Suppressor macrophage treated with lipopolysaccharide for 1 hour (primary cell): ENCODE measurements at regions not wholly inside any gene's neighbourhood (a gene's known extent, or its start where the extent isn't known, plus 50 kb on each side); places are given as distances from the start of the nearest gene placed in this dataset.
"Not testable (repeated sequence)": the region's sequence is repeated elsewhere in the genome, so short reads cannot be mapped to it uniquely, and the experiment has no call there.

Experiments used
- DNase-seq, 3 donors: peaks; one replicate each; pipeline ENCODE4 v3.0.0-alpha.2; 2020 to 2022

DNA sequence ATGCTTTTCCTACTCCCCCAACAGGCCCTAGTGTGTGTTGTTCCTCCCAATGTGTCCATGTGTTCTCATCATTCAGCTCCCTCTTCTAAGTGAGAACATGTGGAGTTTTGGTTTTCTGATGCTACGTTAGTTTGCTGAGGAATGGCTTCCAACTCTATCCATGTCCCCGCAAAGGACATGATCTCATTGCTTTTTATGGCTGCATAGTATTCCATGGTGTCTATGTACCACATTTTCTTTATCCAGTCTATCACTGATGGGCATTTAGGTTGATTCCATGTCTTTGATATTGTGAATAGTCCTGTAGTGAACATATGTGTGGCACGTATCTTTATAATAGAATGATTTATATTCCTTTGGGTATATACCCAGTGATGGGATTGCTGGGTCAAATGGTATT lies 72.5 kb upstream of the CCNY start:
- DNase-seq = not testable (repeated sequence)

DNA sequence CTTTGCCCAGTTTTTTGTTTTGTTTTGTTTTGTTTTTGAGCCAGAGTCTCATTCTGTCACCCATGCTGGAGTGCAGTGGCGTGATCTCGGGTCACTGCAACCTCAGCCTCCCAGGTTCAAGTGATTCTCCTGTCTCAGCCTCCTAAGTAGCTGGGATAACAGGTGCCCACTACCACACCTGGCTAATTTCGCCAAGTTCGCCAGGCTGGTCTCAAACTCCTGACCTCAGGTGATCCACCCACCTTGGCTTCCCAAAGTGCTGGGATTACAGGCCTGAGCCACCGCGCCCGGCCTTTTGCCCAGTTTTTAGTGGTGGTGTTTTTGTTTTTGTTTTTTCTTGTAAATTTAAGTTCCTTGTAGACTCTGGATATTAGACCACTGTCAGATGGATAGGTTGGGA lies 71.7 kb upstream of the CCNY start:
- DNase-seq = not testable (repeated sequence)

DNA sequence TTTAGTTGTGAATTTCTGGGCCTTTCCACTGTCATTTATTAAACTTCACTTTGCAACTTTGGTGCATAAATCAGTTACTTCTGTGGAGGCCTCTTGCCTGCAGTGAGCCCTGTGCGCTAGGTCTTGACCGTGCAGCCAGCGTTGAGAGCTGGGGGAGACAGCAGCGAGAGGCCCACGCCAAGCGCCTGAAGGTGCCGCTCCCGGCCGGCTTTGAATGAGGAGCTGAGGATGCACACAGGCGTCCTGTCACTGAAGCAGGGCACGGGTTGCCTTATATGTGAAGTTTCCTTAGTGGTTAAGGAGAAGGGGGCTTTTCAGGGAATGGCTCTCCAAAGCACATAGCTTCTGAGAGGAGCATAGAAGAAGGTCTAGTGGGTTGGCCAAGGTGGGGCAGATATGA lies 70.9 kb upstream of the CCNY start:
- DNase-seq = no peak

DNA sequence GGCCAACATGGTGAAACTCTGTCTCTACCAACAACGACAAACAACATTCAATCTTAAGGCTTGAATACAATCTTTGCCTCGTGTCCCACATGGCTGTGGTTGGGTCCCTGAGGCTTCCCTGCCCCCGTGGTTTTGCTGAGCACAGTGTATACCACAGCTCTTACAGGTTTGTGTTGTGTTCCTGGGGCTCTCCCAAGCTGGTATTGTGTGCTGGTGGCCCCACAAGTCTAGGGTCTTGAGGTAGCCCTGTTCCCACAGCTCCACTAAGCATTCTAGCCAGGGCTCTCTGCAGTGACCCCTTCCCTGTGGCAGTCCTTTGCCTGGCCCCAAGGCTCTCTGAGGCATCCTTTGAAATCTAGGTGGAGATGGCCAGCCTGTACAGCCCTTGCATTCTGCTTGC lies 68.0 kb upstream of the CCNY start:
- no peak for DNase-seq

DNA sequence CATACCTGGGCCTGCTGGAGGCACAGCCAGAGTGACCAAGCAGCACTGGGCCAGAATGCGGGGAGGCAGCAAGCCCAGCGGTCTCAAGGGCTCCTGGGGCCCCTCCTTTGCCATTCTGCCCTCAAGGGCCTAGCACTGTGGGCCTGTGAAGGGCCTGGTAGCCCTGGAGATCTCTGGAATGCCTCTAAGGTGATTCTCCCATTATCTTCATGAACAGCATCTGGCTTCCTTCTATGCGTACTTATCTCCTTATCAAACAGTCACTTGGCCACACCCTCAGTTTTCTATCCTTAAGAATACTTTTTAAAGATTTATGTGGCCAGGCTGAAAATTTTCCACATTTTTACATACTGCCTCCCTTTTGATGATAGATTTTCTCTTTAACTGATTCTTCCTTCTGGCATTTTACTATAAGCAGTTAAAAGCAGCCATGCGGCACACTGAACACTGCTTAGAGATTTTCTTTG lies 67.5 kb upstream of the CCNY start:
- DNase-seq = no peak

DNA sequence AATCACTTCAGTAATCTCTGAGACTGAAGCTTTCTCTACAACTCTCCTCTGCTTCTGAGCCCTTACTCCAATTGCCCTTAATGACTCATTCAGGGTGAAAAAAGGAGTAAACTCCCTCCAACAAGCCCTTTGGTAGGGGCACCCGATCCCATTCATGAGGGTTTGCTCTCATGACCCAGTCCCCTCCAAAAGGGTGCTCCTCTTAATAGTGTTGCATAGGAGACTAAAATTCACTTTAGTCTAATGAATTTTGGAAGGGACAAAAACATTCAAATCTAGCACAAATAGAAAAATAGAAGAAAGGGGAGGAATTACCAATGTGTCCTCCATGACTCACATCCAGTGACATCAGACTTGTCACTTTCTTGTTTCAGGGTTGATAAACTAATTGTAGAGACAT lies 66.2 kb upstream of the CCNY start:
- peak; percentile 38 to 72 (median 65) for DNase-seq

DNA sequence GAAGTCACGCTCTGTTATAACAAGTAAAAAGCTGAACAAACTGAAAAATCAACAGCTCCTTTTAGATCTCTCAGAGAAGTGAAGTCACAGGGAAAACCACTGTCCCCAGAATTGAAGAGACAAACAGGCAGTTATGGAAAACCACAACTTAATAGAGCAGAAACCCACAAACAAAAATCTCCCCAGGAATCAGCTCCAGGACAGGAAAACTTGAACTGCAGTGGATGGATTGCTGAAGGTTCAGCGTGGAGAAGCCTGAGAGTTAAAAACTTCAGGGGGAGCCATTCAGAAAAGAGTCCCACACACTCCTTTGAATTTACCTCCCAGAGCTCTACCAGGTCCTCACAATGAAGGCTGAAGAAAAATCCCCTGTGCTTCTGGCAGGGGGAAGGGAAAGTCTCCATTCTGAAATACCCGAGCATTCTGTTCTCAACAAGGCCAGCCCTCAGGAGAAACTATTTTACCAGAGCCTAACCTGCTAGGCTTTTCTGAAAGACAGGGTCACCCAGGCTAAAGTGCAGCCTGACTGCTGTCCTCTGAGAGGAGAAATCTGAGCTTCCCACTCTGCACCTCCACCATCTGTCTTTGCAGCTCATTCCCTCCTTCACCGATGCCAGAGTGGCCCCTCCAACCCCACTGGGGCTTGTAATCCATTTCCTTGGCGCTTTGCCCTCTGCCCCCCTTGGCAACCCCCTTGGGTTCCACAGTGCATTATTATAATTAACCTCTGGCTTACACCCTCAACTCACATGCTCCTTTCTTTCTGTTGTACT lies 65.0 kb upstream of the CCNY start:
- no peak for DNase-seq

DNA sequence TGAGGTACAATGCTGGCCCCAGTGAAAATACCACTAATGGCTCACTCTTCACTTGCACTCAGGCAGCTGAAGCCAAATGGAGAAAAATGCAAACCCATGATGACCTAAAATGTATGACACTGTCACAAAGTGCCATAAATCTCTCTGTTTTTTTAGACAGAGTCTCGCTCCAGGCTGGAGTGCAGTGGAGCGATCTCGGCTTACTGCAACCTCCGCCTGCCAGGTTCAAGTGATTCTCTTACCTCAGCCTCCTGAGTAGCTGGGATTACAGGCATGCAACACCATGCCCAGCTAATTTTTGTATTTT lies 64.5 kb upstream of the CCNY start:
- DNase-seq = not testable (repeated sequence)

DNA sequence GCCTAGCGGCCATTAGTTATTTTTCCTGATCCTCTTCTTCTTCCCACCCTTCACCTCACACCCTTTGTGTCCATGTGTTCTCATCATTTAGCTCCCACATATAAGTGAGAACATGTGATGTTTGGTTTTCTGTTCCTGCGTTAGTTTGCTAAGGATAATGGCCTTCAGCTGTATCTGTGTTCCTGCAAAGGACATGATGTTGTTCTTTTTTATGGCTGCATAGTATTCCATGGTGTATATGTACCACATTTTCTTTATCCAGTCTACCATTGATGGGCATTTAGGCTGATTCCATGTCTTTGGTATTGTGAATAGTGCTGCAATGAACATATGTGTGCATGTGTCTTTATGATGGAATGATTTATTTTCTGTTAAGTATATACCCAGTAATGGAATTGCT lies 63.9 kb upstream of the CCNY start:
- not testable (repeated sequence) for DNase-seq

DNA sequence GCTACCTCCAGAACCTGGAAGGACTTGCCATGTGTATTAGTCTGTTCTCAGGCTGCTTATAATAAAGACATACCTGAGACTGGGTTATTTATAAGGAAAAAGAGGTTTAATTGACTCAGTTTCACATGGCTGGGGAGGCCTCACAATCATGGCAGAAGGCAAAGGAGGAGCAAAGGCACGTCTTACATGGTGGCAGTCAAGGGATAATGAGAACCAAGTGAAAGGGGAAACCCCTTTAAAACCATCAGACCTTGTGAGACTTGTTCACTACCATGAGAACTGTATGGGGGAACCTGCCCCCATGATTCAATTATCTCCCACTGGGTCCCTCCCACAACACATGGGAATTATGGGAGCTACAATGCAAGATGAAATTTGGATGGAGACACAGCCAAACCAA lies 62.3 kb upstream of the CCNY start:
- DNase-seq = not testable (repeated sequence)

DNA sequence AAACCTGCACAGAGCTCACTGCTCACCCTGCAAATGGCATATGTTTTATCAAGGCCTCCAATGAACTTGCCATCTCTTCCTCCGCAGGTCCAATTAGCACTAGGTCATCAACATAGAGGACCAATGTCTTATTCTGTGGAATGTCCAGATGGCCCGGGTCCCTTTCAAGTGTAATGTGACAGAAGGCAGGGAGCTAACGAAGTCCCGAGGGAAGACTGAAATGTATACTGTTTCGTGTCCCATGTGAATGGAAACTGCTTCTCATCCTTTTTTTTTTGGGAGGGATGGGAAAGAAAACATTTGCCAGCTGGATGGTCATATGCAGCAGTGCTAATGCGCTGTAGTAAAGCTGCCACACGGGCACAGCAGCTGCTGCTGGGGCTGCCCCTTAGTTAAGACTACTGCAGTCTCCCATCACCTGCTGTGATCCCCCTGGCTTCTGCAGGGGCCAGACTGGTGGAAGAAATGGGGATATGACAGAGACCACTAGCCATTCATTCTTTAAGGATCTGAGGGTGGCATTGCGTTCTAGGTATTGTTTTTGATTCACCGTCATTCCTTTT lies 61.7 kb upstream of the CCNY start:
- DNase-seq = no peak

DNA sequence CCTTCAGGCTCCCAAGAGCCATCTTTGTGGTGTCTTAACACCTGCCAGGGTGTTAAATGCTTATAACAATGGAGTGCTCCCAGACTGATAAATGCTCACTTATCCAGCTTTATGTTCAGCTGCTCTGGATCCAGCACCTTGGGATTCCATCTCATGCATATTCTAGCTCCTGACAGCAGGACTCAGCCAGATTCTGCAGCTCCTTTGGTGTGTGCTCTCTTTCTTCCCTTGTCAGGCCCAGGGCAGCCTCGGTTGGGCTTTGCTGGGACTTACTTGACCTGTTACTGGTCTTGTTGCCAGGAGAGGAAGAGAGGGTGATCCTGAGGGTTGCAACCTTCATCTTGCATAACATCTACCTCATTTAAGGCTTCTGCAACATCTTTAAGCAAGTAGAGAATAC lies 59.4 kb upstream of the CCNY start:
- DNase-seq = no peak

DNA sequence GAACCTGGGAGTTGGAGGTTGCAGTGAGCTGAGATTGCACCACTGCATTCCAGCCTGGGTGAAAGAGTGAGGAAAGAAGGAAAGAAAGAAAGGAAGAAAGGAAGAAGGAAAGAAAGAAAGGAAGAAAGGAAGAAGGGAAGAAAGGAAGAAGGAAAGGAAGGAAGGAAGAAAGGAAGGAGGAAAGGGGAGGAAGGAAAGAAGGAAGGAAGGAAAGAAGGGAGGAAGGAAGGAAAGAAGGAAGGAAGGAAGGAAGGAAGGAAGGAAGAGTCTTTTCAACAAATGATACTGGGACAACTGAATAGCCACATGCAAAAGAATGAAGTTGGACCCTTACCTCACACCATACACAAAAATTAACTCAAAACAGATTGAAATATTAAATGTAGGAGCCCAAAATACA lies 56.1 kb upstream of the CCNY start:
- DNase-seq = not testable (repeated sequence)
